SK-N-DZ (cell line): ENCODE measurements at regions not wholly inside any gene's neighbourhood (a gene's known extent, or its start where the extent isn't known, plus 50 kb on each side); places are given as distances from the start of the nearest gene placed in this dataset.
"Not testable (repeated sequence)": the region's sequence is repeated elsewhere in the genome, so short reads cannot be mapped to it uniquely, and the experiment has no call there.

Source experiments
- DNase-seq: peaks from one replicate; pipeline ENCODE4 v3.0.0-alpha.2; 2015; ENCODE audit warnings: low spot score

DNA sequence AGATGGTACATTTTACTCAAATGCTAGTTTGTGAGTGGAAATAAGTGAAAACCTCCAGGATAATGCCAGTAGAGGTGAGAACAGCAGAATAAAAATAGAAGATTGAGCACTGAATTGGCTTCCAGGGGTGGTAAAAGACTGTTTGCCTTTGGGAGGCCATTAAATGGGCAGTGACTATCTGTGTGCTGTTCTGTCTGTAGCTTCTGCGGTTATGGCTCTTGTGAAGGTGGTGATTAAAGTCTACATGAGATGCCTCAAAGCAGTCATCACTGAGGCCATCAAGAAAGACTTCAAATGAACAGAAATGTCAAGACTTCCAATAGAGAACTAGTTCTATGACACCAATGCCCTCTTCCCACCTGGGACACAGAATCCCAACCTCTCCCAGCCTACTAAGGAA, 108.8 kb downstream of the EFHB start:
- no peak for DNase-seq

DNA sequence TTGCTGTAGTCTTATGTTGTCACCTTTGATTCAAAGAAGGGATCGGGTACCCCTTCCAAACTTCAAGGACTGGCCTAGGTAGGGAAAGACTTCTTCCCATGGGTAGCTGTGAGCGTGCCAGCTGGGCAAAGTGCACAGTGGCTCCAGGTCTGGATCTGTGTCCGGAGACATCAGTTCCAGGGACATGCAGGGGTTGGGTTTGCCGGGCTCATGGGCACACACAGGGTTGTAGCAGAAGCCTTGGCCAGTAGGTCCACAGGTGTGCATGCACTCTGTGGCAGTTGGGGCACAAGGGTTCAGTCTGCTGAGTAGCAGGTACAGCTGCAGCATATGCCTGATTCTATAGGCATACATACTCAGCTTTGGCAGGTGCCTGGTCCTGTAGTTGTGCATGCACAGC, 111.2 kb downstream of the EFHB start:
- DNase-seq = no peak

DNA sequence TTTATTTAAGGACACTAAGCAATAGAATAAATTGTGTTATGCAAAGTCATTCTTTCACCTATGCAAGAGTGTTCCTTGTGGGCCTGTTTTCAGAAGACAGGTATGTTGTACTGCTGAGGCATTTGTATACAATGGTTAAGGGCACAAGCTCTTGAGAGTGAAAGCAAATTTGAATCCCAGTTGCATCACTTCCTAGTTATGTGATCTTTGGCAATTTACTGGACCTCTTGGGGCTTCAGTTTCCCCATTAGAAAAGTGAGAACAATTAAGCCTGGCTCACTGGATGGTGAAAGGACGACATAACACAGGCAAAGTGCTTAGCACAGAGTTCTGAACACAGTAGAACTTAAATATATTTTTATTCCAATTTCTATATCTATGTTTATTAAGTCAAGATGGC, 117.4 kb downstream of the EFHB start:
- no peak for DNase-seq

DNA sequence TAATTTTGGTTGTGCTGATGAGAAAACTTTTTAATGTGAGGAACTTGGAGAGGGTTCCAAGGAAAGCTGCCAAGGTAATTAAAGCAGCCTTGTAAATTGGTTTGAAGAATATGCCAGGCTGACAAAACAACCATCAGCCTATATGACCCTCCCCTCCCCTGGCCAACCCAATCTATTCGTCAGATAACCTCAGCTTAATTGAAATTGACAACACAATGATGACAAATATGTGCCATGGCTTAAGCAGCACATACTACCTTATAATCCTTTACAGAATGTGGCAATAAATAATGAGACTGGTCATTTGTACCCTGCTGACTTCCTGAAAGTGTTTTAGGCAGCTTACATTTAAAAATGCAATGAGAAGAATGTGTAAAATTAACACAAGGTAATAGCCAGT, 118.2 kb downstream of the EFHB start:
- DNase-seq = no peak

DNA sequence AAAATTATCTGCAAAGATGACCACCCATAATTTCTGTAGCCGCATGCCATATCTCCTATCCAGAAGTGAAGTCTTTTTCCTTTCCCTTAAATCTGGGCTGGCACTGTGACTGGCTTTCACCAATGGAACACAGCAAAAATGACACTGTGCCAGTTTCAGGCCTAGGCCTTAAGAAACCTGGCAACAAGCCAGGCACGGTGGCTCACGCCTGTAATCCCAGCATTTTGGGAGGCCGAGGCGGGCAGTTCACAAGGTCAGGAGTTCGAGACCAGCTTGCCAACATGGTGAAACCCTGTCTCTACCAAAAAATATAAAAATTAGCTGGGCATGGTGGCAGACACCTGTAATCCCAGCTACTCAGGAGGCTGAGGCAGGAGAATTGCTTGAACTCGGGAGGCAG, 120.3 kb downstream of the EFHB start:
- not testable (repeated sequence) for DNase-seq

DNA sequence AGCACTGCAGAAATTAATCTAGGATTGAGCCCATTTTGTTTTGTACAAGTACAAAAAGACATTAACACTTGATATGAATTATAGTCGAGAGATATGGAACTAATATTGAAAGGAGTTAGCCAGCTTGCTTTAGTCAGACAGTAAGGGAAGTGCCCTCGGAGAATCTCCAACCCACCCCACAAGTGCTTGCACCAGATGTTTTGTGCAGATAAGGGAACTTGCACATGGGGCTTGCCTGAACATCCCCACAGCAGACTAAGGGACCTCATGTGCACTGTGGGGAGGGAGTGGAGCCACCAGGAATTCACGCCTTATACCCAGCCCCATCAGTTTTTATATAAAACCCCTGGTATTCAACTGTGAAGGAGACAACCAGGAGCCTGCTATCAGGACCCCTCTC, 122.3 kb downstream of the EFHB start:
- DNase-seq = peak; percentile 18

DNA sequence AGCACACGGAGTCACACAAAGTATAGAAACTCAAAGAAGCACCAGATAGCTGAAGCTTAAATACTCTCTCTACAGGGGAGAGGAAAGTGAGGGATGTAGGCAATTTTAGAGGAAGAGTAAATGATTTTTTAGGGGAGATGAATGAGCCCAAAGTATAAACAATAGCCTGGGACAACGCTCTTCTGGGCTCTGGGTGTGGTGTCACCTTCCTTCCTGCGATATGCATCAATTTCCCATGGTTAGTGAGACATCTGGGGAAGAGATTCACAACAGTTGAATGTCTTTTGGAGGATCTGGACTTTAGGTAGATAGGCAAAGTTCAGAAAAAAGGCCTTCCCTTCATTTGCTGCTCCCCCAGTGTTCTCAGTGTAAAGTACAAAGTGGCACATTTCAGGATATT, 125.2 kb downstream of the EFHB start:
- no peak for DNase-seq

DNA sequence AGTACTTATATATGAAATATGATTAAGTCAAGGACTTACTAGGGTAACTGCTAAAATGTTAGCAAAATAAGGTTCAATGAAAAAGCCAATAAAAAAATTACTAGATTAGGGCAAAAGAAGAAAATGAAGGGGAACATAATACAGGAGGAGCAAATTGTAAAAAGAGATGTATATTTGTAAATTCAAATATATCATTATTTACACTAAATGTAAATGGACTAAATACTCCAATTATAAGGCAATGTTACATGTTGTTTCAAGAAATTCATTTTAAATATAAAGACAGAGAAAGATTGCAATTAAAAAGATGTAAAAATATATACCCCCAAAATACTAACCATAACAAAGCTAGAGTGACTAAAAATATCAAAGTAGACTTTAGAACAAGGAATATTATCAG, 134.1 kb downstream of the EFHB start:
- DNase-seq = no peak

DNA sequence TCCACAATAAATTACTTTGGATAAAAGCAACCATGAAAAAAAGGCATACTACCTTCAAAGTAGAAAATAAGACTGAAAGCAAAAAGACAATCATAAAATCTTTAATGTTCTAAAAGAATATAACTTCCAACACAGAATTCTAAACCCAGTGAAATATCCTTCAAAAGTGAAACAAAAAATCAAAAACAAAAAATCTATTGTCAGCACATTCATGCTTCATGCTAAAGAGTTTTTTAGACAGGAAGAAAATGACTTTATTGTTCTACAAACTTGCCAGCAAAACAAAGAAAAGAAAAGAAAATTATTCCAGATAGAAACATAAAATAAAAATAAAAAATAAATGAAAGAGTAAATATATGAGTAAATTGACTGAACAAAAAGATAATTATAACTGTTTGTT, 134.9 kb downstream of the EFHB start:
- no peak for DNase-seq

DNA sequence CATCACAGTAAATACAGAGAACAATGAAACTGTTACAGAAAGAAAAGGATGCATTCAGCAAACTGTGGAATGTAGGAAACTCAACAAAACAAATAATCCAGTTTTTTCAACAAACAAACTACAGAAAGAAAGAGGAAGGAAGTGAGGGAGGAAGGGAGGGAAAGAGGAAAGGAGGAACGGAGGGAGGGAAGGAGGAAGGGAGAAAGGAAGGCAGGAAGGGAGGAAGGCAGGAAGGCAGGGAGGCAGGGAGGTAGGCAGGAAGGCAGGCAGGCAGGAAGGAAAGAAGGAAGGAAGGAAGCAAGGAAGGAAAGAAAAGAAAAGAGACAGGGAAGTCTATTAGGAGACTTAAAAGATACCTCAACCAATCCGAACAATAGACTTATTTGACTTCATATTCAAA, 135.7 kb downstream of the EFHB start:
- no peak for DNase-seq

DNA sequence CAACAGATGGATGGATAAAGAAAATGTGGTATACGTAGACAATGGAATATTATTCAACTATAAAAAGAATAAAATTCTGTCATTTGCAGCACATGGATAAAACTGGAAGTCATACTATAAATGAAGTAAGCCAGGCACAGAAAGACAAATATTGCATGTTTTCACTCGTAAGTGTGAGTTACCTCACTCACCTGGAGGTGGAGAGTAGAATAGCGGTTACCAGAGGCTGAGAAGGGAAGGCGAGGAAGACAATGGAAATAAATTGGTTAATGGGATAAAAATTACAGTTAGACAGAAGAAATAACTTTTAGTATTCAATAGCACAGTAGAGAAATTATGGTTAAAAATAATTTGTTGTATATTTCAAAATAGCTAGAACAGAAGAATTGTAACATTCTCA, 141.6 kb downstream of the EFHB start:
- DNase-seq = no peak

DNA sequence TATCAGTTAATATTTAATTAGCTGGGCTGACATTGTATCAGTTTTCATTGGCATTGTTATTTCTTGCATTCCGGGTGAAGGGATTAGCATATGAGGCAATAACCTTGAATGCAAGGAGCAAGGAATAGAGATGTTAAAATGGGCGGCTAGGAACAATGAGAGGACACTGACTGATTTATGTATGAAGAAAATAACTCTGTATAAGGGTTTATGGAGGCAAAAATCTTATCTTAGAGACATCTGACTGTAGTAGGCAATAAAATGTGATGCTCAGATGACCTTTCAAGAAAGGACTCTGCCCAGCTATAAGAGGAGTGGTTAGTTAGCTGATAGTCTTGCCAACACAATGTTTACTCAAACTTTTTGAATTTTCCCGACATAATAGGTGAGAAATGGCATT, 158.3 kb downstream of the EFHB start:
- DNase-seq = no peak

DNA sequence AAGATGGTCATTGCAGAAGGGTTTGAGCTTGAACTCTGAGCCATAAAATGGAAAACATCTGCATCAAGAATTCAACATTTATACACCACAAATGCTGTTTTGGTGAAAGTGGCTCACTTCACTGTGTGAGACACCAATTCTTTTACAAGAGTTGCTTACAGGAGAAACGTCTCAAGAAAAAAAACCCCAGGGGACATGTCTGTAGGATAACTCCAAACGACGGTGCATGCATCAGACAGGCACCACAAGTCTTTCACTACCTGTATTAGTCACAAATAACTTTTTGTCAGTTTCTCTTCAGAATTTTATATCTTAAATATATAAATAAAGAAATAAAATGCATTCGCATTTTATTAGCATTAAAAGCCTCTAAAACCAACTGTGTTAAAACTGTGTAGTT, 164.3 kb downstream of the EFHB start:
- no peak for DNase-seq

DNA sequence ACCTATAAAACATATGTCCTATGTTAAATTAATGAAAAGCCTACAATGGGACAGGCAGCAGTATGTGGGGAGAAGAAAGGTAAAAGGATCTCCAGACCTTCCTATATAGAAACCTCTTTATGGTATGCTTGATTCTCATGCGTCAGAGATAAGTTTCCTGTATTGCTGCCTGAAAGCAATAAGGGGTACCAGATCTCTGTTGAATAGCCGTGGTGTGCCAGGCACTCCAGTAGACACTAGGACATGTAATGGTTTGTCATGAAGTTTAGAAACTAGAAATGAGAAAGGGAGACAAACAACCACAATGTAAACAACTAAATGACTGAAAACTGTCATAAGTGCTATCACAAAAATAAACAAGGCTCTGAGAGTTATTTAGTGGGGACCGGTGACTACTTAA, 168.1 kb downstream of the EFHB start:
- no peak for DNase-seq

DNA sequence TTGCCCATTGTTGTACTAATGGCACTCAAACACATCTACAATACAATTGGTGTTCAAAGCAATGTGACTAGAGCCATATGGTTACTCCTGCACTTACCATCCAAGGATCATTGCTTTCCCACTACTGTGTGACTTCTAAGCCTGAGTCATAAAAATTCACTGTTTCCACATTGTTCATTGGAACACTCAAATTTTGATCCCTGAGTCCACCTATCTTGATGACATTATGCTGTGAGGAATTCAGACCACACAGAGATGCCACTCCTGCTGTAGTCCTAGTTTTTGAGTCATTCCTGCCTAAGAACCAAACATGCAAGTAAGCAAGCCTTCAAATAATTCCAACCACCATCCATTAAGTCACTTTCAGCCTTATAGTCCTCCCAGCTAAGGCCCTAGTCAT, 176.2 kb downstream of the EFHB start:
- DNase-seq = no peak

DNA sequence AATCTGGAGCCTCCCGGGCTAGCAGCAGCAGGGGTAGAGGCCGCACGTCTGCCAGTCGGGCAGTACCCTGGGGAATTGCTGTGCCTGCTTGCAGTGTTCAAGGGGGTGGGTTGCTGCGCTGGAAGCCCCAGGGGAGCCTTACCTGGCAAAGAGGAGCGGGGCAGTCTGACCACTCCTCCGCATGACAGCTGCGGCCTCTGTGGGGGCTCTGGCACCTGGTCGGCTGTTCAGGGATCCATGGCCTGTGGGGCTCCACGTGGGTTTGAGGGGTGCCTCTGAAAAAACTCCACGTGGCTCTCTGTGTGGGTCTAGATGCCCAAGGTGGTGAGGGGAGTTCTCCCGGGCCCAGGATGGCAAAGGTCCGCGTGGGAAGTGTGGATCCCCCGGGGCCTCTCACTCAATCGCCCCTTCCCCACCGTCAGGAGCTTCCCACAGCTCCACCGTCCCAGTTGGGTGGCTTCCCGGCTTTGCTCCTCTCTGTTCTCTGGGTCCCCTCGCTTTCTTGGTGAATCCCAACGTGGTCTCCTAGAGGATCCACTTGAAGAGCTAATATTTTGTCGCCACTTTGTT, 184.5 kb downstream of the EFHB start:
- no peak for DNase-seq

DNA sequence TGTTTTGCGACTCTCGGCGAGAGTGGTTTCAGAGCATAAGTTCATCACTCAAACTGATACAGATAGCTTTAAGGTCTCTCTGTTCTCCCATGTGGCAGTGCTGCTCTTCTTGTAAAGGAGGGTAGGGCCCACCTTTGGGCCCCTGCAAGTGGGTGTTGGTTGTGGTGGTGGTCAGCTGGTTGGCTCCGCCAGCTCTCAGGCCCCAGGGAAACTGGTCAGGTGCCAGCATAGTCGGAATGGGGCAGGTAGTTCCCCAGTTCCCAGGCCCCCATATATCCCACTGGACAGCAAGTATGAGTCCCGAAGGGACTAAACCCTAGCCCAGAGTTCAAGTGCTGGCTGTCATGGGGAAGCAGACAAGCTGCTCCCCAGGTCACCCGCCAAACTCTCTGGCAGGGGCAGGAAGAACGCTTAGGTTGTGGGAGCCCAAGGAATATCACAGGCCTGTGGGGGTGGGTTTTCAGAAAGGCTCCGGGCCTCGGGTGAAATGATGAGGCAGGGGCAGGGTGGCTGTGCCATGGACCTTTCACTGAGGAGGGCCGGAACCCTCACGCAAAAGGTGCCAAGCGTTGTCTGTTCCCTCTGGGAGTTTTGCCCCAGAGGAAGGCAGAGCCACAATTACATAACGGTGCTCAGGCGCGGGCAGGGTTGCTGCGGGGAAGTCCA, 185.1 kb downstream of the EFHB start:
- no peak for DNase-seq

DNA sequence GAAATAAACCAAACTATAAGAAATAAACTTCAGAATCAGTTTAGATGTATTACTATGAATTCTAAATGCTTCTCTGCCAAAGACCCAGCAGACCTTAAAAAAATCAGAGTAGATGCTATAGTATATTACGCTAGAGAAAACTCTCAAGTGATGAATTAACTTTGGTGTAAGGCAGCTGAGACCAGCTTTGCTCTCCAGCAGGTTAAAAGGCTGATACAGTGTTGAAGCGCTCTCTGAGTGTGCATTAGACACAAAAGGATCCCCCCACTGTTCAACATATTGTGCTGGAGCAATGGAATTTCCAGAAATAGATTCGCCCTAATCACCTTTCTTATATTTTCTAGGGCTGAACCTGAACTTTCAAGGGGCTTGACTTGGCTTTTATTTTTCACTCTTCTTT, 190.0 kb downstream of the EFHB start:
- DNase-seq = no peak

DNA sequence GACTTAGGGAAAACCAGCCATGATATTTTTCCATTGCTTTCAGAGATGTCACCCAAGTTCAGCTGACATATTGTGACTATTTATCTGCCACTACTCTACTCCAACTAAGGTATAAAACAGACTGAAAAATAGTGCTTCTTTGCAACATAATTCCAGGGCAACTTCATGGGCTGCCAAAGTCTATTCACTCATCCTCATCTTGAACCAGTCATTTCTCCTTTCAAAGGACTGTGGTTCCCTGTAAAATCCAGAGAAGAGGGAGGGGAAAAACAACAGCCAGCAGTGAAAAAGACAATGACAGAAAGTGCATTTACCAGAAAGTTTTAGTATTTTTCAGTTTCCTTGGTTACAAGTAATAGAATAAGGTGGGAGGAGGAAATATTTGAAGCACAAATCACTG, 191.1 kb downstream of the EFHB start:
- no peak for DNase-seq

DNA sequence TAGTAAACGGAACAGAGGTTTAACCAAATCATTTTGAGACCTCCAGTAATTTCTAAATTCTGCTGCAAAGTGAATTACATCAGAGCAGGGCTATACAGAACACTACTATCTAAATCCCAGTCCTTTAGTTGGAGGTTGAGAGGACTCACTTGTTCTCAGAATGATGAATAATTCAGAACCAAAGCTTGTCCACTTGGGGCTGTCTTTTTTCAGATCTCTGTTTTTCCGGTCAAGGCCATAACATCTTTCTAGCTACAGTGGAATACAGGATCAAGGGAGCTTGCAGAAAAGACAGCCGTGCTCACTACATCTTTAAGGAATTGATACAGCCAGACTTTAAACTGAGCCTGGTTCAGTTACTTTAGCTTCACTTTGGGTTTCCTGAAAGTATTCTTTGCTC, 194.5 kb downstream of the EFHB start:
- no peak for DNase-seq

DNA sequence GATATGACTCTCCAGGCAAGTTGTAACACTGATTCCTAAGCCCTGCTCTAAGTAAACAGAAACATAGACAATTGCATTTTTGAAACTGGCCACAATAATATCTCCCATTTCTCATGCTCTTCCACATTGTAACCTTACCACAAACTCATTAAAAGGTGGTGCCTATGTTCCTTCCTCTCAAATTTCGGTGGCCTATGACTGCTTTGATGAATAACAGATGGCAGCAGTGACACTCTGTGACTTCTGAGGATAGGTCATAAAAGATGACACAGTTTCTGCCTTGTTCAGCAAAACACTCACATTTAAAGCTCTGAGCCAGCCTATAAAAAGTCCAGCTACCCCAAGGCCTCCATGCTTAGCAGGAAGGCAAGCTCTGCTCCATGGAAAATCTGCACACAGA, 195.2 kb downstream of the EFHB start:
- DNase-seq = peak; percentile 33

DNA sequence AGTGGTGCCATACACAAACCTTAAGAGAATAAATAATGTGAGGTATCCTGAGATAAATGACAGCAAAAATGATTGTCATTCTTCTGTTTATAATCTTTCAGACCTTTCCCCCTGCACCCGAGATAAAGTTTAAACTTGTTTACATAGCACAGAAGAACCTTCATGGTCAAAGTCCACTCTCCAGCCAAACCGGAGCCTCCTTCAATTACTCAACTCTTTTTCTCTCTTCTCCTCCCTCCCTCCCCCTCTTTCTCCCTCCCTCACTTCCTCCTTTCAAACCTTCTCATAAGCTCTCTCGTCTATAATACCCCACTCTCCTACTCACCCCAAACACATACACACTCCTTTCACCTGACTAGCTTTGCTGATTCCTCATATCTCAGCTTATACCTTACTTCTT, 198.9 kb downstream of the EFHB start:
- DNase-seq = no peak

DNA sequence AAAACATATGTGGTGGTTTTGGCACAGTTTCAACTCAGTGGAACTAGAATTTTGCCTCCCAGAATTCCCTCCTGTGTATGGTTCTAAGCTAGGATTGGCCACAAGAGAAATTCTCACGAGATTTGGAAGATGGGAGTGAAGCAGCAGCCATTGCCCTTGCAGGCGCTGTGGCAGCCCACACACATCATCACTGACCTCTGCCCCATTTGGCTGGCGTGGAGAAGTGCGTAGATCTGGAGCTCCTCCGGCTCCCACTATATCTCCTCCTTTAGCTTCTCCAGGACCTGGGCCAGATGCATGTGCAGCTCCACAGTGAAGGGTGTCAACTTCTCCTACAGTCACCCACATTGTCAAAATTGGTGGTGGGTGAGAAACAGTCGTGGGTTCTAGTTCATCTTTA, 199.6 kb downstream of the EFHB start:
- DNase-seq = no peak

DNA sequence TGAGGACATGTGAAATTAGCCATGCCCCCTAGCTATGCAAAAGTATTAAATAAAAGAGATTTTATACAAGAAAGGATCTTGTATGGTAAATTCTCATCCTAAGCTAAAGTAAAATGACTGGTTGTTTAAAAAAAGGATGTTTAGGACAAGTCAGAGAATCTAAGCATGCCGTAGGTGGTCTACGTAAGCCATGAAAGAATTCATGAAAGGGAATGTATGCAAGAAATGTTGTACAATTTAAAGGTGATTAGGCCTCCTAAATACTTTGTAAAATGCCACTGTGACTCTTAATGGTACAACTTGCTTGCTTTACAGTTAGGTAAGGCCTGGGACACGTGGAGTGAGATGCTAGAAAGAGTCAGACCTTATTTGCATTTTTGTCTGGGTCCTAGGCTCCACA, 209.0 kb downstream of the EFHB start:
- no peak for DNase-seq
